SHP77 (cell line): ENCODE measurements at regions not wholly inside any gene's neighbourhood (a gene's known extent, or its start where the extent isn't known, plus 50 kb on each side); places are given as distances from the start of the nearest gene placed in this dataset.
"Not testable (repeated sequence)": the region's sequence is repeated elsewhere in the genome, so short reads cannot be mapped to it uniquely, and the experiment has no call there.

Source experiments
- DNase-seq, 2 experiments: peaks; one replicate each; lab custom pipeline; 2025; lab: John Stamatoyannopoulos, UW

GRCh38 chr2:39996653-39997080, 217.6 kb upstream of the THUMPD2 start:
- DNase-seq: no peak

GRCh38 chr2:39995005-39995737, 216.1 kb upstream of the THUMPD2 start:
- DNase-seq: no peak

- DNase-seq: no peak
Measured at GRCh38 chr2:39994151-39994550, 215.1 kb upstream of the THUMPD2 start.

- DNase-seq: no peak
Measured at GRCh38 chr2:39991298-39991697, 212.2 kb upstream of the THUMPD2 start.

- DNase-seq: no peak
Measured at GRCh38 chr2:39990335-39990900, 211.4 kb upstream of the THUMPD2 start.

GRCh38 chr2:39989888-39990287, 210.8 kb upstream of the THUMPD2 start:
- no peak for DNase-seq

GRCh38 chr2:39981883-39982311, 202.8 kb upstream of the THUMPD2 start:
- no peak for DNase-seq

- no peak for DNase-seq
Measured at GRCh38 chr2:39975476-39976020, 196.5 kb upstream of the THUMPD2 start.

GRCh38 chr2:39968037-39968436, 189.0 kb upstream of the THUMPD2 start:
- DNase-seq: no peak

- DNase-seq: not testable (repeated sequence)
Measured at GRCh38 chr2:39960681-39961080, 181.6 kb upstream of the THUMPD2 start.

GRCh38 chr2:39954346-39954745, 175.3 kb upstream of the THUMPD2 start:
- no peak for DNase-seq

- no peak for DNase-seq
Measured at GRCh38 chr2:39949131-39949530, 170.1 kb upstream of the THUMPD2 start.

- DNase-seq: no peak
Measured at GRCh38 chr2:39948016-39948719, 169.1 kb upstream of the THUMPD2 start.

GRCh38 chr2:39947294-39948015, 168.4 kb upstream of the THUMPD2 start:
- no peak for DNase-seq

GRCh38 chr2:39942950-39943349, 163.9 kb upstream of the THUMPD2 start:
- DNase-seq: no peak

GRCh38 chr2:39938035-39938835, 159.2 kb upstream of the THUMPD2 start:
- DNase-seq: no peak

- DNase-seq: no peak
Measured at GRCh38 chr2:39937621-39938020, 158.6 kb upstream of the THUMPD2 start.

- no peak for DNase-seq
Measured at GRCh38 chr2:39934851-39935250, 155.8 kb upstream of the THUMPD2 start.

GRCh38 chr2:39933196-39933595, 154.1 kb upstream of the THUMPD2 start:
- DNase-seq: no peak

GRCh38 chr2:39932198-39932597, 153.1 kb upstream of the THUMPD2 start:
- DNase-seq: no peak

GRCh38 chr2:39930175-39930917, 151.3 kb upstream of the THUMPD2 start:
- DNase-seq: no peak
